ENCODE measurements at regions not wholly inside any gene's neighbourhood (a gene's known extent, or its start where the extent isn't known, plus 50 kb on each side); places are given as distances from the start of the nearest gene placed in this dataset.

GRCh38 chr5:93120051-93120450 lies 461.0 kb downstream of the NR2F1-AS1 start:
- TF ChIP-seq, protein P1, sequence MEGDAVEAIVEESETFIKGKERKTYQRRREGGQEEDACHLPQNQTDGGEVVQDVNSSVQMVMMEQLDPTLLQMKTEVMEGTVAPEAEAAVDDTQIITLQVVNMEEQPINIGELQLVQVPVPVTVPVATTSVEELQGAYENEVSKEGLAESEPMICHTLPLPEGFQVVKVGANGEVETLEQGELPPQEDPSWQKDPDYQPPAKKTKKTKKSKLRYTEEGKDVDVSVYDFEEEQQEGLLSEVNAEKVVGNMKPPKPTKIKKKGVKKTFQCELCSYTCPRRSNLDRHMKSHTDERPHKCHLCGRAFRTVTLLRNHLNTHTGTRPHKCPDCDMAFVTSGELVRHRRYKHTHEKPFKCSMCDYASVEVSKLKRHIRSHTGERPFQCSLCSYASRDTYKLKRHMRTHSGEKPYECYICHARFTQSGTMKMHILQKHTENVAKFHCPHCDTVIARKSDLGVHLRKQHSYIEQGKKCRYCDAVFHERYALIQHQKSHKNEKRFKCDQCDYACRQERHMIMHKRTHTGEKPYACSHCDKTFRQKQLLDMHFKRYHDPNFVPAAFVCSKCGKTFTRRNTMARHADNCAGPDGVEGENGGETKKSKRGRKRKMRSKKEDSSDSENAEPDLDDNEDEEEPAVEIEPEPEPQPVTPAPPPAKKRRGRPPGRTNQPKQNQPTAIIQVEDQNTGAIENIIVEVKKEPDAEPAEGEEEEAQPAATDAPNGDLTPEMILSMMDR (IDR thresholded peaks at IDR 0.05): no peak
- no peak for TF ChIP-seq EZH2 (IDR thresholded peaks at IDR 0.05; ENCODE audit: borderline replicate concordance, insufficient read depth, low read depth, low read length, poor library complexity, severe bottlenecking)

Measured in B cell (primary cell).